Esophagus muscularis mucosa (tissue), 4 donors: ENCODE measurements at regions not wholly inside any gene's neighbourhood (a gene's known extent, or its start where the extent isn't known, plus 50 kb on each side); places are given as distances from the start of the nearest gene placed in this dataset.
"Not testable (repeated sequence)": the region's sequence is repeated elsewhere in the genome, so short reads cannot be mapped to it uniquely, and the experiment has no call there.

Experiments
- EP300 ChIP-seq: sonication (generic); formaldehyde crosslinking; IDR thresholded peaks from one replicate; pipeline ENCODE4 v1.6.1; 2017; ENCODE audit warnings: antibody characterized with exemption
- POLR2A ChIP-seq: fragments of 450-650 bp; IDR thresholded peaks from one replicate; pipeline ENCODE4 v1.6.1; 2017; ENCODE audit warnings: antibody characterized with exemption, moderate library complexity, mild to moderate bottlenecking, low read depth
- POLR2AphosphoS5 ChIP-seq, 2 donors: sonication (generic); formaldehyde crosslinking; IDR thresholded peaks; one replicate each; pipeline ENCODE4 v1.6.1; 2017; ENCODE audit warnings: antibody characterized with exemption in 2 of 2
- TF ChIP-seq, protein P1 (sequence below), 3 experiments: fragments of 200-600 bp in 2 of 3; fragments of 450-650 bp in 1 of 3; sonication (generic) in 2 of 3; IDR thresholded peaks; one replicate each; pipeline ENCODE4 v1.5.1; 2017 to 2019; ENCODE audit warnings: antibody characterized with exemption in 3 of 3, mild to moderate bottlenecking in 2 of 3, moderate library complexity in 1 of 3

DNA sequence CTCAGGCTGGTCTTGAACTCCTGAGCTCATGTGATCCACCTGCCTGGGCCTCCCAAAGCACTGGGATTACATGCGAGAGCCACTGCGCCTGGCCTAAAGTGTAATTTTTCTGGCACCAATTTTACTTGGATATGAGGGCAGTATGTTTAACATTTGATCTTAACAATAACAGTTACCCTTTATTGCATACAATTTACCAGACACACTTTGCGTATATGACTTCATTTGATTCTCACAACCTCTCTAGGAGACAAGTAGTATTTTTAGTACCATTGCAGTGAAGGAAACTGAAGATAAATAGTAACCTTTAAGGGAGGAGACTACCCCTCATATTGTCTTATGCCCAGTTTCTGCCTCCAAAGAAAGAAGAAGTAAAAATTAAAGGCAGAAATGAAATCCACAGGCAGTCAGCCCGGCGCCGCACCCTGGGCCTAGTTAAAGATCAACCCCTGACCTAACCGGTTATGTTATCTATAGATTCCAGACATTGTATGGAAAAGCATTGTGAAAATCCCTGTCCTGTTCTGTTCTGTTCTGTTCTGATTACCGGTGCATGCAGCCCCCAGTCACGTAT is 54.0 kb downstream of the CYP26A1 start:
- TF ChIP-seq POLR2A; POLR2AphosphoS5 (IDR thresholded peaks at IDR 0.05); EP300: not testable (repeated sequence)
- TF ChIP-seq, protein P1, sequence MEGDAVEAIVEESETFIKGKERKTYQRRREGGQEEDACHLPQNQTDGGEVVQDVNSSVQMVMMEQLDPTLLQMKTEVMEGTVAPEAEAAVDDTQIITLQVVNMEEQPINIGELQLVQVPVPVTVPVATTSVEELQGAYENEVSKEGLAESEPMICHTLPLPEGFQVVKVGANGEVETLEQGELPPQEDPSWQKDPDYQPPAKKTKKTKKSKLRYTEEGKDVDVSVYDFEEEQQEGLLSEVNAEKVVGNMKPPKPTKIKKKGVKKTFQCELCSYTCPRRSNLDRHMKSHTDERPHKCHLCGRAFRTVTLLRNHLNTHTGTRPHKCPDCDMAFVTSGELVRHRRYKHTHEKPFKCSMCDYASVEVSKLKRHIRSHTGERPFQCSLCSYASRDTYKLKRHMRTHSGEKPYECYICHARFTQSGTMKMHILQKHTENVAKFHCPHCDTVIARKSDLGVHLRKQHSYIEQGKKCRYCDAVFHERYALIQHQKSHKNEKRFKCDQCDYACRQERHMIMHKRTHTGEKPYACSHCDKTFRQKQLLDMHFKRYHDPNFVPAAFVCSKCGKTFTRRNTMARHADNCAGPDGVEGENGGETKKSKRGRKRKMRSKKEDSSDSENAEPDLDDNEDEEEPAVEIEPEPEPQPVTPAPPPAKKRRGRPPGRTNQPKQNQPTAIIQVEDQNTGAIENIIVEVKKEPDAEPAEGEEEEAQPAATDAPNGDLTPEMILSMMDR (IDR thresholded peaks at IDR 0.05): not testable (repeated sequence)
